ENCODE measurements at regions not wholly inside any gene's neighbourhood (a gene's known extent, or its start where the extent isn't known, plus 50 kb on each side); places are given as distances from the start of the nearest gene placed in this dataset.

- TF ChIP-seq EZH2 (optimal IDR thresholded peaks at IDR 0.05; ENCODE audit: low read depth, low read length) (no peak), CTCF (IDR thresholded peaks at IDR 0.05; ENCODE audit: low read length) (no peak)
Observed at GRCh38 chr1:80250573-80251168, 1244.1 kb upstream of the ADGRL4 start.

Measured in MM.1S (cell line).